K562 (cell line): ENCODE measurements at regions not wholly inside any gene's neighbourhood (a gene's known extent, or its start where the extent isn't known, plus 50 kb on each side); places are given as distances from the start of the nearest gene placed in this dataset.

ENCODE experiments used
- ADNP ChIP-seq: fragments of 200-800 bp; sonication (Bioruptor generic); IDR thresholded peaks from 2 replicates; pipeline ENCODE4 v1.6.1; 2016; ENCODE audit warnings: missing genetic modification characterization, missing compliant biosample characterization
- HMG20A ChIP-seq: fragments of 450-650 bp; formaldehyde crosslinking; conservative IDR thresholded peaks from 2 replicates; pipeline ENCODE4 v1.4.0; 2020; ENCODE audit warnings: mild to moderate bottlenecking, mixed read lengths
- NFATC3 ChIP-seq: fragments of 450-650 bp; IDR thresholded peaks from 2 replicates; pipeline ENCODE4 v1.6.1; 2017; ENCODE audit warnings: mild to moderate bottlenecking
- PBX2 ChIP-seq, 2 experiments: IDR thresholded peaks in 1 of 2; conservative IDR thresholded peaks in 1 of 2; 2 replicates each; pipeline ENCODE4 v1.6.1; 2016; ENCODE audit warnings: low read depth in 2 of 2, mild to moderate bottlenecking in 1 of 2, missing compliant biosample characterization in 1 of 2, missing genetic modification characterization in 1 of 2, moderate library complexity in 1 of 2
- YY1 ChIP-seq, 3 experiments: IDR thresholded peaks; 2 replicates each; pipeline ENCODE4 v1.6.1; 2011; ENCODE audit warnings: low read length in 2 of 3, mild to moderate bottlenecking in 2 of 3, moderate library complexity in 2 of 3, borderline replicate concordance in 1 of 3, control low read depth in 1 of 3, low read depth in 1 of 3; ENCODE audit not compliant: insufficient read depth in 3 of 3, insufficient replicate concordance in 2 of 3, control insufficient read depth in 1 of 3, insufficient read length in 1 of 3; ENCODE audit errors: extremely low read depth in 1 of 3
- ZNF395 ChIP-seq: fragments of 200-800 bp; sonication (Bioruptor generic); IDR thresholded peaks from 2 replicates; pipeline ENCODE4 v1.6.1; 2017; ENCODE audit warnings: missing genetic modification characterization, missing compliant biosample characterization
- TF ChIP-seq, protein P1 (sequence below): fragments of 250-450 bp; sonication (Bioruptor Pico); IDR thresholded peaks from 2 replicates; pipeline ENCODE4 v1.8.0; 2022; ENCODE audit warnings: inconsistent platforms, mild to moderate bottlenecking, moderate library complexity, borderline replicate concordance

- TF ChIP-seq ZNF395: no peak
- TF ChIP-seq PBX2 (CRISPR knock-in tag; IDR thresholded peaks at IDR 0.05; ENCODE audit: low read depth): no peak
- no peak for TF ChIP-seq PBX2 (tag; conservative IDR thresholded peaks at IDR 0.05; ENCODE audit: low read depth)
- no peak for TF ChIP-seq NFATC3
- TF ChIP-seq, protein P1, sequence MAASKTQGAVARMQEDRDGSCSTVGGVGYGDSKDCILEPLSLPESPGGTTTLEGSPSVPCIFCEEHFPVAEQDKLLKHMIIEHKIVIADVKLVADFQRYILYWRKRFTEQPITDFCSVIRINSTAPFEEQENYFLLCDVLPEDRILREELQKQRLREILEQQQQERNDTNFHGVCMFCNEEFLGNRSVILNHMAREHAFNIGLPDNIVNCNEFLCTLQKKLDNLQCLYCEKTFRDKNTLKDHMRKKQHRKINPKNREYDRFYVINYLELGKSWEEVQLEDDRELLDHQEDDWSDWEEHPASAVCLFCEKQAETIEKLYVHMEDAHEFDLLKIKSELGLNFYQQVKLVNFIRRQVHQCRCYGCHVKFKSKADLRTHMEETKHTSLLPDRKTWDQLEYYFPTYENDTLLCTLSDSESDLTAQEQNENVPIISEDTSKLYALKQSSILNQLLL: no peak
- no peak for TF ChIP-seq ADNP (tag)
- TF ChIP-seq HMG20A (CRISPR knock-in tag): no peak
- TF ChIP-seq YY1 (IDR thresholded peaks at IDR 0.05; ENCODE audit: borderline replicate concordance in 1 of 3, control insufficient read depth in 1 of 3, extremely low read depth in 1 of 3, insufficient read depth in 3 of 3, insufficient read length in 1 of 3, insufficient replicate concordance in 2 of 3, low read depth in 1 of 3, low read length in 2 of 3): no peak
- TF ChIP-seq, all 486 proteins: peak for 0
Measured at GRCh38 chr1:60678802-60679201, 403.6 kb upstream of the NFIA start (continued).
